Activated CD8-positive, alpha-beta T cell treated with anti-CD3 and anti-CD28 coated beads for 36 hours (primary cell): ENCODE measurements at regions not wholly inside any gene's neighbourhood (a gene's known extent, or its start where the extent isn't known, plus 50 kb on each side); places are given as distances from the start of the nearest gene placed in this dataset.

Experiments
- ATAC-seq: fragments of 200-7000 bp; cut with Tn5 transposase; one replicate; pipeline ENCODE4 v1.10.0; 2021; ENCODE audit warnings: mild to moderate bottlenecking, moderate library complexity
- CTCF ChIA-PET: fragments of 350-600 bp; sonication (Branson Sonifier 250); formaldehyde crosslinking; loops from one replicate; lab custom pipeline; 2021; ENCODE audit warnings: antibody characterized with exemption; lab: Charles Lee
- POLR2A ChIA-PET: fragments of 350-600 bp; sonication (Branson Sonifier 250); formaldehyde crosslinking; loops from one replicate; lab custom pipeline; 2021; ENCODE audit warnings: antibody characterized with exemption; lab: Charles Lee
- DNase-seq: peaks from one replicate; pipeline ENCODE4 v3.0.0-alpha.2; 2020
- H3K27ac Mint-ChIP-seq: one replicate; pipeline ENCODE4 v1.8.0; 2021; ENCODE audit warnings: mild to moderate bottlenecking, mixed read lengths
- H3K27me3 Mint-ChIP-seq: one replicate; pipeline ENCODE4 v1.8.0; 2021; ENCODE audit warnings: mixed read lengths
- H3K36me3 Mint-ChIP-seq: one replicate; pipeline ENCODE4 v1.8.0; 2021; ENCODE audit warnings: low read depth, mixed read lengths
- H3K4me1 Mint-ChIP-seq: one replicate; pipeline ENCODE4 v1.8.0; 2021; ENCODE audit warnings: low read depth, mixed read lengths
- H3K4me3 Mint-ChIP-seq: one replicate; pipeline ENCODE4 v1.8.0; 2021; ENCODE audit warnings: mild to moderate bottlenecking, moderate library complexity, mixed read lengths
- H3K9me3 Mint-ChIP-seq: one replicate; pipeline ENCODE4 v1.8.0; 2021; ENCODE audit warnings: mixed read lengths
- CTCF ChIP-seq: fragments of 200-600 bp; IDR thresholded peaks from one replicate; pipeline ENCODE4 v1.8.0; 2022; ENCODE audit warnings: antibody characterized with exemption, mild to moderate bottlenecking
- intact Hi-C: fragments of 100-400 bp; cut with micrococcal nuclease; formaldehyde crosslinking; loops from one replicate; pipeline ENCODE4 v1.10.0; 2022

DNA sequence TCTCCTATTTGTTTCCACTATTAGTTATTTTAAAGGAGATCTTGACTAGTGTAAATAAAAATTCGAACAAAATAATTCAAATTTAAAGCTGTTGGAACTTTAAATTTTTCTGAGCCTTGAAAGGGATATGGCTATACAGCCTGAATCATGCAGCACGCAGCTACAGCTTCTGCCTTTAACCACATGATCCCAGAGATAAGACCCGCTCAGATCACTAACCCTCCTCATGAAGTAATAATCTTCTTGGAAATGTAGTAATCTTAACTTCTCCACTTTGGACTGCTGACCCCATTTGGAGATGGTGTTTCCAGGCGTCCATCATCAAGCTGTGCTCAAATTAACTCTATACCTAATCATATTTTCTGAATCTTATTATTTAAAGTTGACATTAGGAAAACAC, 336.6 kb downstream of the DSC3 start:
- DNase-seq (no peak), ATAC-seq (no peak)
- H3K36me3 Mint-ChIP-seq, result no peaks in the 10 kb centered on the region
- no peak for TF ChIP-seq CTCF
- no peaks in the 10 kb centered on the region for H3K27me3 Mint-ChIP-seq
- no peaks in the 10 kb centered on the region for H3K4me1 Mint-ChIP-seq
- CTCF ChIA-PET, result no interaction called here
- H3K9me3 Mint-ChIP-seq, result peaks cover 5% of the 10 kb centered on the region
- POLR2A ChIA-PET, result no interaction called here
- intact Hi-C loops, result no loop called here
- no peak overlapping the region for H3K4me3 Mint-ChIP-seq
- H3K27ac Mint-ChIP-seq, result no peak overlapping the region

GRCh38 chr18:30698571-30698970, 344.0 kb downstream of the DSC3 start:
- Mint-ChIP-seq H3K36me3 (no peaks in the 10 kb centered on the region), H3K27ac (no peak overlapping the region), H3K9me3 (peaks cover 2% of the 10 kb centered on the region), H3K4me3 (no peak overlapping the region), H3K27me3 (no peaks in the 10 kb centered on the region), H3K4me1 (no peaks in the 10 kb centered on the region)
- intact Hi-C loops, result no loop called here
- ChIA-PET POLR2A (no interaction called here), CTCF (no interaction called here)
- DNase-seq, result no peak
- ATAC-seq, result no peak
- no peak for TF ChIP-seq CTCF

GRCh38 chr18:30696201-30696600, 346.3 kb downstream of the DSC3 start:
- no peaks in the 10 kb centered on the region for H3K4me1 Mint-ChIP-seq
- H3K27me3 Mint-ChIP-seq, result no peaks in the 10 kb centered on the region
- no peak for ATAC-seq
- no peak for DNase-seq
- H3K4me3 Mint-ChIP-seq, result no peak overlapping the region
- H3K9me3 Mint-ChIP-seq, result peaks cover 2% of the 10 kb centered on the region
- TF ChIP-seq CTCF, result no peak
- H3K27ac Mint-ChIP-seq, result no peak overlapping the region
- no peaks in the 10 kb centered on the region for H3K36me3 Mint-ChIP-seq
- CTCF ChIA-PET, result interaction anchor here (0.6 kb wide), 1 partner anchor 12 kb away, joined by 3 read pairs; no protein-coding TSS in a partner anchor
- POLR2A ChIA-PET, result no interaction called here
- intact Hi-C loops, result no loop called here

DNA sequence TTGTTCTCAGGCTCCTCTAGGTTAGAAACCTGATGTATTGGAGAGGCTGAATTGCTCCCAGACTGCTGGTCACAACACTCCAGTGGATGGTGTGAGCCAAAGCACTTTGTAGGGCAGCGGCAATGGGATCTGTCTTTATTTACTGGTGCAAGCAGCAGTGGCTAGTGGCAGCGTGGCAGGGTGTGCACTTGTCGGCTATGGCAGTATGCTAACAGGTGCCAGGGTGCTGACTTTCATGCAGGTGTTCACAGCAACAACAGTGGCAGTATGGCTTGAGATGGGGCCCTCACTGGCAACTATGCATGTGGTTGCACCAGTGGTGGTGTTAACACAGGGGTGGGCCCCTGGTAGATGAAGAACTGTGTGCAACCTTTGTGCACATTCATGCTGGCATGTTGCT, 347.8 kb downstream of the DSC3 start:
- Mint-ChIP-seq H3K27ac (no peak overlapping the region), H3K9me3 (peaks cover 2% of the 10 kb centered on the region), H3K4me3 (no peak overlapping the region), H3K27me3 (no peaks in the 10 kb centered on the region), H3K4me1 (no peaks in the 10 kb centered on the region), H3K36me3 (no peaks in the 10 kb centered on the region)
- ChIA-PET CTCF (no interaction called here), POLR2A (no interaction called here)
- intact Hi-C loops, result no loop called here
- TF ChIP-seq CTCF, result no peak
- no peak for DNase-seq
- ATAC-seq, result no peak

DNA sequence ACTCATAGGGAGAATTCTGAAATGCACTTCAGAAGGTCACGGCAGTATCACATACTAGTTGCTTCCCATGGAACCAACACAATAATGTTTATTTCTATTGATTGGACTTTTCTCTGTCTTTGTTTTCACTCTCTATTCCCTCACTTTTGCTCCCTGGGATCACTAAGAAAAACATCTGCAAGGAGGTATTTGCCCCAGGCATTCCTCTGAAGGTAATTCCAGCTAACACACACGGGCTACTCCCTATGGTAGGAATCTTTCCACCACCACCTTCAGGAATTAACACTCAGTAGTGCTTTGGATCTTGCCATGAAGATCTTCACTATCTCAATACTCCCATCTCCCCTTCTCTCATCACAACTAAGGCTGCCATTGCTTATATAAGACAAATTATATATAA, 353.3 kb downstream of the DSC3 start:
- no peaks in the 10 kb centered on the region for H3K36me3 Mint-ChIP-seq
- DNase-seq (no peak), ATAC-seq (no peak)
- H3K9me3 Mint-ChIP-seq, result peaks cover 6% of the 10 kb centered on the region
- no peak overlapping the region for H3K4me3 Mint-ChIP-seq
- H3K27me3 Mint-ChIP-seq, result no peaks in the 10 kb centered on the region
- no peaks in the 10 kb centered on the region for H3K4me1 Mint-ChIP-seq
- CTCF ChIA-PET, result no interaction called here
- TF ChIP-seq CTCF, result no peak
- intact Hi-C loops, result no loop called here
- no peak overlapping the region for H3K27ac Mint-ChIP-seq
- POLR2A ChIA-PET, result no interaction called here
